ENCODE measurements at regions not wholly inside any gene's neighbourhood (a gene's known extent, or its start where the extent isn't known, plus 50 kb on each side); places are given as distances from the start of the nearest gene placed in this dataset.

DNA sequence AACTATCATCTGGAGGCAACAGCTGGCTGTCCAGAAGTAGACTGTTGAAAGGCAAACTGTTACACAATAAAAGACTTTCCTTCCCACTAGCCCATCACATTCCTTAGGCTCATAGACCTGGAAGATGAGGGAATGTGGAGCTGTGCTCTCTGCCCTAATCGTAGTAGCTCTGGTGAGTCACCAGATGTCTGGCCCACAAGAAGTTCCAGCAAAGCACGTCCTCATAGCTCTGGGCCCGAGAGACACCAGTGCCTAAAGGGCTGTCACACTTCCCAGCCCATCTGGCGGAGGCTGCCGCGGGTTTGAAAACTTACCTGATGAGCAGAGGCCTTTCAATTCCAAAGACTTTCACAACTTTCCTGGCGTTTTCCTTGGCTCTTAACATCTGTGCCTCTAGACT, 81.7 kb upstream of the STOX2 start:
- no peak for TF ChIP-seq RAD21 (conservative IDR thresholded peaks at IDR 0.05 in 1 of 2, IDR thresholded peaks at IDR 0.05 in 1 of 2)
- no peak for TF ChIP-seq POLR2A (IDR thresholded peaks at IDR 0.05; ENCODE audit: low read length)
- TF ChIP-seq, protein P1, sequence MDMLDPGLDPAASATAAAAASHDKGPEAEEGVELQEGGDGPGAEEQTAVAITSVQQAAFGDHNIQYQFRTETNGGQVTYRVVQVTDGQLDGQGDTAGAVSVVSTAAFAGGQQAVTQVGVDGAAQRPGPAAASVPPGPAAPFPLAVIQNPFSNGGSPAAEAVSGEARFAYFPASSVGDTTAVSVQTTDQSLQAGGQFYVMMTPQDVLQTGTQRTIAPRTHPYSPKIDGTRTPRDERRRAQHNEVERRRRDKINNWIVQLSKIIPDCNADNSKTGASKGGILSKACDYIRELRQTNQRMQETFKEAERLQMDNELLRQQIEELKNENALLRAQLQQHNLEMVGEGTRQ (IDR thresholded peaks at IDR 0.05), result no peak
- TF ChIP-seq, protein P2, sequence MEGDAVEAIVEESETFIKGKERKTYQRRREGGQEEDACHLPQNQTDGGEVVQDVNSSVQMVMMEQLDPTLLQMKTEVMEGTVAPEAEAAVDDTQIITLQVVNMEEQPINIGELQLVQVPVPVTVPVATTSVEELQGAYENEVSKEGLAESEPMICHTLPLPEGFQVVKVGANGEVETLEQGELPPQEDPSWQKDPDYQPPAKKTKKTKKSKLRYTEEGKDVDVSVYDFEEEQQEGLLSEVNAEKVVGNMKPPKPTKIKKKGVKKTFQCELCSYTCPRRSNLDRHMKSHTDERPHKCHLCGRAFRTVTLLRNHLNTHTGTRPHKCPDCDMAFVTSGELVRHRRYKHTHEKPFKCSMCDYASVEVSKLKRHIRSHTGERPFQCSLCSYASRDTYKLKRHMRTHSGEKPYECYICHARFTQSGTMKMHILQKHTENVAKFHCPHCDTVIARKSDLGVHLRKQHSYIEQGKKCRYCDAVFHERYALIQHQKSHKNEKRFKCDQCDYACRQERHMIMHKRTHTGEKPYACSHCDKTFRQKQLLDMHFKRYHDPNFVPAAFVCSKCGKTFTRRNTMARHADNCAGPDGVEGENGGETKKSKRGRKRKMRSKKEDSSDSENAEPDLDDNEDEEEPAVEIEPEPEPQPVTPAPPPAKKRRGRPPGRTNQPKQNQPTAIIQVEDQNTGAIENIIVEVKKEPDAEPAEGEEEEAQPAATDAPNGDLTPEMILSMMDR (IDR thresholded peaks at IDR 0.05), result no peak
- no peak for TF ChIP-seq SMC3 (IDR thresholded peaks at IDR 0.05)
- TF ChIP-seq, protein P3, sequence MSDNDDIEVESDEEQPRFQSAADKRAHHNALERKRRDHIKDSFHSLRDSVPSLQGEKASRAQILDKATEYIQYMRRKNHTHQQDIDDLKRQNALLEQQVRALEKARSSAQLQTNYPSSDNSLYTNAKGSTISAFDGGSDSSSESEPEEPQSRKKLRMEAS (IDR thresholded peaks at IDR 0.05), result no peak
- no peak for TF ChIP-seq POLR2AphosphoS2 (conservative IDR thresholded peaks at IDR 0.05; ENCODE audit: low read length)
- TF ChIP-seq ZFP36 (IDR thresholded peaks at IDR 0.05; ENCODE audit: borderline replicate concordance, partially characterized antibody), result no peak
- TF ChIP-seq CHD2 (IDR thresholded peaks at IDR 0.05; ENCODE audit: low read length, partially characterized antibody), result no peak
